Type B pancreatic cell (in vitro differentiated cells): ENCODE measurements at regions not wholly inside any gene's neighbourhood (a gene's known extent, or its start where the extent isn't known, plus 50 kb on each side); places are given as distances from the start of the nearest gene placed in this dataset.
A peak's percentile ranks its signal among the peaks of the same experiment; 100 is the strongest.

Experiments
- DNase-seq: peaks from one replicate; pipeline ENCODE4 v3.0.0; 2021; ENCODE audit warnings: mixed read lengths; ENCODE audit not compliant: unreplicated experiment; ENCODE audit errors: extremely low spot score
- H3K27ac Mint-ChIP-seq: 2 replicates; pipeline ENCODE4 v1.8.0; 2021; ENCODE audit warnings: mild to moderate bottlenecking, mixed read lengths
- H3K27me3 Mint-ChIP-seq: 2 replicates; pipeline ENCODE4 v1.8.0; 2021; ENCODE audit warnings: mixed read lengths
- H3K36me3 Mint-ChIP-seq: 2 replicates; pipeline ENCODE4 v1.8.0; 2021; ENCODE audit warnings: mixed read lengths
- H3K4me1 Mint-ChIP-seq: one replicate; pipeline ENCODE4 v1.8.0; 2021; ENCODE audit warnings: mixed read lengths; ENCODE audit not compliant: unreplicated experiment
- H3K4me3 Mint-ChIP-seq: 2 replicates; pipeline ENCODE4 v1.8.0; 2021; ENCODE audit warnings: mild to moderate bottlenecking, mixed read lengths
- H3K9me3 Mint-ChIP-seq: 2 replicates; pipeline ENCODE4 v1.8.0; 2021; ENCODE audit warnings: mixed read lengths
- TF ChIP-seq, protein P1 (sequence below): fragments of 200-600 bp; sonication (generic); conservative IDR thresholded peaks from 2 replicates; pipeline ENCODE4 v1.5.0; 2021; ENCODE audit warnings: antibody characterized with exemption, mild to moderate bottlenecking

DNA sequence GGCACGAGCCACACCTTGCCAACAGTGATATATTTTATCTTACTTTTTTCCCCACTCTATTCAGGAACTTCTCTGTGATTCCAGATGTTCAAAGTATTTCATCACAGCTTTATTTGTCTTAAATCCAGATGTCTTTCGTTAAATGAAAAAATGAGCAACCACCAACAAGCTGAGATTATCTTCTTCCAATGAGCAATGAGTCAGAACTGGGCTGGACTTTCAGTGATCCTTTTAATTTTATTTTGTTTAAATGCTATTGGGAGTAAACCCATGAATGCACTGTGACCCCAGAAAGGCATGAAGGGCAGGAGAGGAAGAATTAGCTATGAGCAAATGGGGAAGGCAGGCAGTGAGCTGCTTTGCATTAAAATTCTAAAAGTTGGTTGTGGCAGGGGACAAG lies 77.6 kb upstream of the IMMP2L start:
- H3K36me3 Mint-ChIP-seq: no peaks in the 10 kb centered on the region
- peaks cover under 1% of the 10 kb centered on the region for H3K9me3 Mint-ChIP-seq
- TF ChIP-seq, protein P1, sequence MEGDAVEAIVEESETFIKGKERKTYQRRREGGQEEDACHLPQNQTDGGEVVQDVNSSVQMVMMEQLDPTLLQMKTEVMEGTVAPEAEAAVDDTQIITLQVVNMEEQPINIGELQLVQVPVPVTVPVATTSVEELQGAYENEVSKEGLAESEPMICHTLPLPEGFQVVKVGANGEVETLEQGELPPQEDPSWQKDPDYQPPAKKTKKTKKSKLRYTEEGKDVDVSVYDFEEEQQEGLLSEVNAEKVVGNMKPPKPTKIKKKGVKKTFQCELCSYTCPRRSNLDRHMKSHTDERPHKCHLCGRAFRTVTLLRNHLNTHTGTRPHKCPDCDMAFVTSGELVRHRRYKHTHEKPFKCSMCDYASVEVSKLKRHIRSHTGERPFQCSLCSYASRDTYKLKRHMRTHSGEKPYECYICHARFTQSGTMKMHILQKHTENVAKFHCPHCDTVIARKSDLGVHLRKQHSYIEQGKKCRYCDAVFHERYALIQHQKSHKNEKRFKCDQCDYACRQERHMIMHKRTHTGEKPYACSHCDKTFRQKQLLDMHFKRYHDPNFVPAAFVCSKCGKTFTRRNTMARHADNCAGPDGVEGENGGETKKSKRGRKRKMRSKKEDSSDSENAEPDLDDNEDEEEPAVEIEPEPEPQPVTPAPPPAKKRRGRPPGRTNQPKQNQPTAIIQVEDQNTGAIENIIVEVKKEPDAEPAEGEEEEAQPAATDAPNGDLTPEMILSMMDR: no peak
- no peaks in the 10 kb centered on the region for H3K27me3 Mint-ChIP-seq
- H3K27ac Mint-ChIP-seq: no peak overlapping the region
- no peak for DNase-seq
- H3K4me1 Mint-ChIP-seq: peaks cover 5% of the 10 kb centered on the region
- no peak overlapping the region for H3K4me3 Mint-ChIP-seq

DNA sequence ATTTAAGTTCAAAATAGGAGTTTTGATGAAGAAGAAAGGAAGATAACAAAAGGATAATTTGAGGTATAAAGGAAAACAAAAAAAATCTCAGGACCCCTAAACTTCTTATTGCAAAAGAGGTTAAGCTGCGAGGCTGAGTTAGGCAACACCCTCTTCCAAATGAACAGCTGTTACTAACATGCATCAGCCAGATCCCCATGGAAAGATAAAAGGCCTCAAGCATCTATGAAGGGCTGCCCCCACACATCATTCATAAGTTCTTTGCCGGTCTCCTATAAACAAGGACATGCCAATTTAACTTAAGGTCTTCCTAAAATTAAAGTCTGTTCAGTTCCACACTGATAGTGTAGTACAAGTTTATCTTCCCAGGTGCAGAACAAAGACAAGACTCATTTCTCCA lies 75.8 kb upstream of the IMMP2L start:
- no peak overlapping the region for H3K27ac Mint-ChIP-seq
- DNase-seq: no peak
- H3K9me3 Mint-ChIP-seq: no peaks in the 10 kb centered on the region
- no peaks in the 10 kb centered on the region for H3K27me3 Mint-ChIP-seq
- H3K4me1 Mint-ChIP-seq: peaks cover 5% of the 10 kb centered on the region
- no peaks in the 10 kb centered on the region for H3K36me3 Mint-ChIP-seq
- TF ChIP-seq, protein P1: no peak
- no peak overlapping the region for H3K4me3 Mint-ChIP-seq

DNA sequence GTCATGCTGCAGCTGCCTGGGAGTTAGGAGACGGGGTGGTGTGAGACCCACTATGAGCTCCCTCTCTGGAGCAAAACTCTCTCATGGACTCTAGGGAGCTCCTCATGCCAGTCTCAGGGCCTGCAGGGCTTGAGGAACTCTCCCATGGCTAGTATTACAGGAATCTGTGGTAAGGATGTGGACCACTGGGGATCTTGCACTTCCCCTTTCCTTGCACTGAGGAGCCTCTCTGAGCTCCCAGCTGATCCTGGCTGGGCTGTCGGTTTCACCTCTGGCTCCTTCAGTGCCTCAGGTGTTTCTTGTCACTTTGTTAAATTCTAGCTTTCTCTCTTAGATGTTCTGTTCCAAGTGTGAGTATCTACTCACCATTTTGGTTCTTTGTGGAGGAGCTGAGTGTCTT lies 71.6 kb upstream of the IMMP2L start:
- Mint-ChIP-seq H3K36me3 (no peaks in the 10 kb centered on the region), H3K27me3 (no peaks in the 10 kb centered on the region), H3K4me3 (no peak overlapping the region), H3K9me3 (peaks cover 5% of the 10 kb centered on the region), H3K27ac (no peak overlapping the region), H3K4me1 (no peaks in the 10 kb centered on the region)
- no peak for DNase-seq
- TF ChIP-seq, protein P1: no peak

DNA sequence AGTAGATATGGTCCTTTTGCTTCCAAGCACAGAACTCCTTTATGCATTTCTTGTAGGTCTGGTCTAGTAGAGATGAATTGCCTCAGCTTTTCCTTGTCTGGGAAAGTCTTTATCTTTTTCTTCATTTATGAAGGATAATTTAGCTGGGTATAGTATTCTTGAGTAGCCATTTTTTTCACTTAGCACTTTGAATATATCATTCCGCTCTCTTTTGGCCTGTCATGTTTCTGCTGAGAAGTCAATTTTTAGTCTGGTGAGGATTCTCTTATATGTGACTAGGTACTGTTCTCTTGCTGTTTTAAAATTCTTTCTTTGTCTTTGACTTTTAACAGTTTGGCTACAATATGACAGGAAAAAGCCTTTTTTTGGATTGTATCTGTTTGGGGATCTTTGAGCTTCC lies 68.6 kb upstream of the IMMP2L start:
- Mint-ChIP-seq H3K27ac (no peak overlapping the region), H3K27me3 (peaks cover 7% of the 10 kb centered on the region), H3K4me3 (no peak overlapping the region), H3K9me3 (peaks cover 5% of the 10 kb centered on the region), H3K36me3 (no peaks in the 10 kb centered on the region), H3K4me1 (no peaks in the 10 kb centered on the region)
- DNase-seq: no peak
- TF ChIP-seq, protein P1: no peak

DNA sequence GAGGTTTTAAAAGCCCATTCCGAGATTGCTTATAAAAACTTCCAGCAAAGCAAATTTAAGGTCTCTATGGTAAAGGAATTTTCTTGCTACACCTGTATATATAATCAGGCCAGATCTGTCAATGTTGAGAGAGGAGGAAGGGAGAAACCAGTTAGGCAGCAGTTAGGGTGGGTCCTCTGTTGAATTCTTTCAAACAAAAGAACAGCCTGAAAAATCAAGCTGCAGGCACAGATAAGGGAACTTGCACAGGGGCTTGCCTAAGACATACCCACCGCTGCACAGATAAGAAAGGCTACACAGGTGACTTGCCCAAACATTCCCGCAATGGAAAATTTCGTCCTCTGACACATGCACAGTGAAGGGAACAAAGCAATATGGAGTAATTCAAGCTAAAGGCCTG lies 59.8 kb upstream of the IMMP2L start:
- Mint-ChIP-seq H3K27ac (peak overlapping the region; percentile 29), H3K4me1 (no peaks in the 10 kb centered on the region), H3K27me3 (no peaks in the 10 kb centered on the region), H3K36me3 (no peaks in the 10 kb centered on the region), H3K9me3 (peaks cover 5% of the 10 kb centered on the region), H3K4me3 (no peak overlapping the region)
- TF ChIP-seq, protein P1: no peak
- no peak for DNase-seq
